ENCODE measurements at regions not wholly inside any gene's neighbourhood (a gene's known extent, or its start where the extent isn't known, plus 50 kb on each side); places are given as distances from the start of the nearest gene placed in this dataset.

DNA sequence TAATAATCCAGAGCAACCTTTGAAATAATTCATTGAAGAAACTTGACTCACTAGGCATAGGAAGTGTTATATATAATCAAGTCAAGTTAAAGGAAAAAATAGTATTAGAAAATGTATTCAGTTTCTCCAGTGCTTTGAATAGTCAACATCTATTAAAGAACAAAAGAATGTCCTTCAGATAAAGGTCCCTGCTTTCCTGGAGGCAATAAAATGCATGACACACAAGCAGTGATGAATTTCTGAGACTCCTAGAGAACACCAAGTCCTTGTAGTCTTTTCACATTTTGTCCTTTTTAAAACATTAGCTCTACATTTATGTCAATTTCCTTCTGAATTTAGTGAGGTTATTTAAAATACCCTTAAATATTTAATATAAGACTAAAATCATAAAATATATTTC is 695.5 kb downstream of the EPHA3 start (continued):
- no peak for TF ChIP-seq RFX7 (CRISPR knock-in tag; IDR thresholded peaks at IDR 0.05)

DNA sequence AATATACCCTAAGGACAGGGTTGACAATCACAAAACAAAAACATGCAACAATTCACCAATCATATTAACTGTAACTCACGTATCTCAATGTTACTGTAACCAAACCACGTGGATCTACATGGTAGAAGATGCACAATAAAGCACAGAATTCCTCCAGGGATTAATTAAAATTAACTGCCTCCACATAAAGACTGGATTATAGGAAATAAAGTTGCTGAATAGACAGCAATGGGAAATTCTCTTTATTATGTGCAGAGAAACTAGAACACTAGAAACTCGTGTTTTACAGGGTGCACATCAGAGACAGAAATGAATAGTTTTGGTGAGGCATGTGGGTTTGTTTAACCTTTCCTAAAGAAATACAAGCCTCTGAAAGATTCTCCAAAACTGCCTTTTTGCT is 696.3 kb downstream of the EPHA3 start:
- in situ Hi-C loops (cut with MboI): no loop called here
- H3K9me1 ChIP-seq (ENCODE audit: control insufficient read depth, insufficient read depth, low read length): no peaks in the 10 kb centered on the region
- H4K20me1 ChIP-seq (replicated peaks; ENCODE audit: control insufficient read depth, insufficient read depth, low read length): no peaks in the 10 kb centered on the region
- no peaks in the 10 kb centered on the region for H3K4me1 ChIP-seq (replicated peaks in 1 of 2; ENCODE audit: control insufficient read depth in 2 of 2, insufficient read depth in 2 of 2, low read length in 2 of 2)
- H3K27me3 ChIP-seq (ENCODE audit: control insufficient read depth in 2 of 2, insufficient read depth in 2 of 2, low read length in 2 of 2): no peaks in the 10 kb centered on the region
- no peak overlapping the region for H3K27ac ChIP-seq (ENCODE audit: extremely low read depth, low read depth, low read length)
- H3K9ac ChIP-seq (ENCODE audit: insufficient read depth in 1 of 2, low read depth in 2 of 2, low read length in 2 of 2): no peak overlapping the region
- no peaks in the 10 kb centered on the region for H3K9me3 ChIP-seq (replicated peaks; ENCODE audit: control insufficient read depth, insufficient read depth, low read depth, low read length)
- intact Hi-C loops (cut with micrococcal nuclease): no loop called here
- no peak for FAIRE-seq
- H3K4me2 ChIP-seq (ENCODE audit: insufficient read depth, low read length): no peak overlapping the region
- ChIA-PET POLR2A (no interaction called here), CTCF (ENCODE audit: low intra/inter-chr PET ratio) (no interaction called here)
- no peaks in the 10 kb centered on the region for H3K79me2 ChIP-seq (ENCODE audit: control insufficient read depth, insufficient read depth, low read length)
- no peak overlapping the region for H3K4me3 ChIP-seq
- ATAC-seq: no peak
- WGBS (ENCODE audit: insufficient coverage, low coverage, missing lambda C conversion rate): 4% methylated on average over 3 of the region's 3 CpGs
- H3K36me3 ChIP-seq (ENCODE audit: control insufficient read depth, insufficient read depth, low read length): no peaks in the 10 kb centered on the region
- no peak for DNase-seq (ENCODE audit: extremely low read depth in 1 of 4, low spot score in 3 of 4)
- no peak overlapping the region for H2AFZ ChIP-seq (ENCODE audit: low read depth, low read length)
- BruUV-seq (replicated peaks): no TSS peak
- no peak for TF ChIP-seq ZNF696 (CRISPR knock-in tag; conservative IDR thresholded peaks at IDR 0.05)
- no peak for TF ChIP-seq CBFA2T3 (IDR thresholded peaks at IDR 0.05)
- TF ChIP-seq, protein P1, sequence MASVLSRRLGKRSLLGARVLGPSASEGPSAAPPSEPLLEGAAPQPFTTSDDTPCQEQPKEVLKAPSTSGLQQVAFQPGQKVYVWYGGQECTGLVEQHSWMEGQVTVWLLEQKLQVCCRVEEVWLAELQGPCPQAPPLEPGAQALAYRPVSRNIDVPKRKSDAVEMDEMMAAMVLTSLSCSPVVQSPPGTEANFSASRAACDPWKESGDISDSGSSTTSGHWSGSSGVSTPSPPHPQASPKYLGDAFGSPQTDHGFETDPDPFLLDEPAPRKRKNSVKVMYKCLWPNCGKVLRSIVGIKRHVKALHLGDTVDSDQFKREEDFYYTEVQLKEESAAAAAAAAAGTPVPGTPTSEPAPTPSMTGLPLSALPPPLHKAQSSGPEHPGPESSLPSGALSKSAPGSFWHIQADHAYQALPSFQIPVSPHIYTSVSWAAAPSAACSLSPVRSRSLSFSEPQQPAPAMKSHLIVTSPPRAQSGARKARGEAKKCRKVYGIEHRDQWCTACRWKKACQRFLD (CRISPR knock-in tag; IDR thresholded peaks at IDR 0.05): no peak
- TF ChIP-seq SRSF1 (IDR thresholded peaks at IDR 0.05; ENCODE audit: low read depth, low read length): no peak
- TF ChIP-seq BHLHE40 (IDR thresholded peaks at IDR 0.05; ENCODE audit: low read length): no peak
- TF ChIP-seq MAFG (tag; conservative IDR thresholded peaks at IDR 0.05): no peak
- no peak for TF ChIP-seq BCOR (IDR thresholded peaks at IDR 0.05)
- TF ChIP-seq, protein P2, sequence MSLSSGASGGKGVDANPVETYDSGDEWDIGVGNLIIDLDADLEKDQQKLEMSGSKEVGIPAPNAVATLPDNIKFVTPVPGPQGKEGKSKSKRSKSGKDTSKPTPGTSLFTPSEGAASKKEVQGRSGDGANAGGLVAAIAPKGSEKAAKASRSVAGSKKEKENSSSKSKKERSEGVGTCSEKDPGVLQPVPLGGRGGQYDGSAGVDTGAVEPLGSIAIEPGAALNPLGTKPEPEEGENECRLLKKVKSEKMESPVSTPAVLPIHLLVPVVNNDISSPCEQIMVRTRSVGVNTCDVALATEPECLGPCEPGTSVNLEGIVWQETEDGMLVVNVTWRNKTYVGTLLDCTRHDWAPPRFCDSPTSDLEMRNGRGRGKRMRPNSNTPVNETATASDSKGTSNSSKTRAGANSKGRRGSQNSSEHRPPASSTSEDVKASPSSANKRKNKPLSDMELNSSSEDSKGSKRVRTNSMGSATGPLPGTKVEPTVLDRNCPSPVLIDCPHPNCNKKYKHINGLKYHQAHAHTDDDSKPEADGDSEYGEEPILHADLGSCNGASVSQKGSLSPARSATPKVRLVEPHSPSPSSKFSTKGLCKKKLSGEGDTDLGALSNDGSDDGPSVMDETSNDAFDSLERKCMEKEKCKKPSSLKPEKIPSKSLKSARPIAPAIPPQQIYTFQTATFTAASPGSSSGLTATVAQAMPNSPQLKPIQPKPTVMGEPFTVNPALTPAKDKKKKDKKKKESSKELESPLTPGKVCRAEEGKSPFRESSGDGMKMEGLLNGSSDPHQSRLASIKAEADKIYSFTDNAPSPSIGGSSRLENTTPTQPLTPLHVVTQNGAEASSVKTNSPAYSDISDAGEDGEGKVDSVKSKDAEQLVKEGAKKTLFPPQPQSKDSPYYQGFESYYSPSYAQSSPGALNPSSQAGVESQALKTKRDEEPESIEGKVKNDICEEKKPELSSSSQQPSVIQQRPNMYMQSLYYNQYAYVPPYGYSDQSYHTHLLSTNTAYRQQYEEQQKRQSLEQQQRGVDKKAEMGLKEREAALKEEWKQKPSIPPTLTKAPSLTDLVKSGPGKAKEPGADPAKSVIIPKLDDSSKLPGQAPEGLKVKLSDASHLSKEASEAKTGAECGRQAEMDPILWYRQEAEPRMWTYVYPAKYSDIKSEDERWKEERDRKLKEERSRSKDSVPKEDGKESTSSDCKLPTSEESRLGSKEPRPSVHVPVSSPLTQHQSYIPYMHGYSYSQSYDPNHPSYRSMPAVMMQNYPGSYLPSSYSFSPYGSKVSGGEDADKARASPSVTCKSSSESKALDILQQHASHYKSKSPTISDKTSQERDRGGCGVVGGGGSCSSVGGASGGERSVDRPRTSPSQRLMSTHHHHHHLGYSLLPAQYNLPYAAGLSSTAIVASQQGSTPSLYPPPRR (CRISPR knock-in tag; IDR thresholded peaks at IDR 0.05; ENCODE audit: borderline replicate concordance): no peak
- no peak for TF ChIP-seq ZNF583 (CRISPR knock-in tag; IDR thresholded peaks at IDR 0.05)
- no peak for TF ChIP-seq ZNF41 (CRISPR knock-in tag; conservative IDR thresholded peaks at IDR 0.05)
- TF ChIP-seq ZNF263 (CRISPR knock-in tag; IDR thresholded peaks at IDR 0.05; ENCODE audit: borderline replicate concordance): no peak
- TF ChIP-seq, protein P3, sequence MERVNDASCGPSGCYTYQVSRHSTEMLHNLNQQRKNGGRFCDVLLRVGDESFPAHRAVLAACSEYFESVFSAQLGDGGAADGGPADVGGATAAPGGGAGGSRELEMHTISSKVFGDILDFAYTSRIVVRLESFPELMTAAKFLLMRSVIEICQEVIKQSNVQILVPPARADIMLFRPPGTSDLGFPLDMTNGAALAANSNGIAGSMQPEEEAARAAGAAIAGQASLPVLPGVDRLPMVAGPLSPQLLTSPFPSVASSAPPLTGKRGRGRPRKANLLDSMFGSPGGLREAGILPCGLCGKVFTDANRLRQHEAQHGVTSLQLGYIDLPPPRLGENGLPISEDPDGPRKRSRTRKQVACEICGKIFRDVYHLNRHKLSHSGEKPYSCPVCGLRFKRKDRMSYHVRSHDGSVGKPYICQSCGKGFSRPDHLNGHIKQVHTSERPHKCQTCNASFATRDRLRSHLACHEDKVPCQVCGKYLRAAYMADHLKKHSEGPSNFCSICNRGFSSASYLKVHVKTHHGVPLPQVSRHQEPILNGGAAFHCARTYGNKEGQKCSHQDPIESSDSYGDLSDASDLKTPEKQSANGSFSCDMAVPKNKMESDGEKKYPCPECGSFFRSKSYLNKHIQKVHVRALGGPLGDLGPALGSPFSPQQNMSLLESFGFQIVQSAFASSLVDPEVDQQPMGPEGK (CRISPR knock-in tag; IDR thresholded peaks at IDR 0.05; ENCODE audit: borderline replicate concordance): no peak
- no peak for TF ChIP-seq MYBL2 (IDR thresholded peaks at IDR 0.05; ENCODE audit: low read depth)
- no peak for TF ChIP-seq MYBL2 (CRISPR knock-in tag; IDR thresholded peaks at IDR 0.05; ENCODE audit: borderline replicate concordance)
